ENCODE measurements at regions not wholly inside any gene's neighbourhood (a gene's known extent, or its start where the extent isn't known, plus 50 kb on each side); places are given as distances from the start of the nearest gene placed in this dataset.

- no peak overlapping the region for H3K27ac ChIP-seq (replicated peaks in 1 of 4)
- WGBS, result 34% methylated on average over 2 of the region's 2 CpGs
- intact Hi-C loops (cut with DNase I), result no loop called here
- no peak overlapping the region for H3K4me3 ChIP-seq
- DNase-seq (ENCODE audit: extremely low spot score), result no peak
- H3K27me3 ChIP-seq, result no peaks in the 10 kb centered on the region
- TF ChIP-seq POLR2AphosphoS5 (IDR thresholded peaks at IDR 0.05), result no peak
- no peak for TF ChIP-seq POLR2A (IDR thresholded peaks at IDR 0.05; ENCODE audit: low read depth)
- no peaks in the 10 kb centered on the region for H3K9me3 ChIP-seq
- peaks cover 0 to 12% (median 9%) of the 10 kb centered on the region in 4 donors for H3K4me1 ChIP-seq
- no peaks in the 10 kb centered on the region for H3K36me3 ChIP-seq
These were observed 1347.0 kb upstream of the ADGRL2 start for GRCh38 chr1:80453775-80454174.

DNA sequence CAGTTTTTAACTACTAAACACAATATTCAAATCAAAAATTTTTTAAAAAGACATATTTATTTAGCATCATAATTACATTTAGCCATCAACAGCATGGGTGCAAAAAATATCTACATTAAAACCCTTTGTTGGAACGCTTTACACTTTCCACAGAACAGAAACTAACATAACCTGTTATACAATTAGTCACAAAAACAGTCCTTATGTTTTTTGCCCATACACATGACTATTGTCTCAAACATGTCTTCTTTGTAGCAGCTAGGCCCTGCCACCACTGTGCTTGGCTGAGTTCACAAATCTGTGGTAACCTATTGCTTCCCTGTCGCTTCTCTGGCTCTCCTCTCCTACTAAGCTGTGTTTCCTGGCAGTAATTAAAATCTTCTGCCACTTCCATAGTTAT lies 1350.0 kb upstream of the ADGRL2 start:
- WGBS, result 79% methylated on average over 2 of the region's 2 CpGs
- no peak overlapping the region for H3K27ac ChIP-seq (replicated peaks in 1 of 4)
- no peaks in the 10 kb centered on the region for H3K9me3 ChIP-seq
- H3K36me3 ChIP-seq, result no peaks in the 10 kb centered on the region
- intact Hi-C loops (cut with DNase I), result no loop called here
- H3K4me3 ChIP-seq, result no peak overlapping the region
- no peak for DNase-seq (ENCODE audit: extremely low spot score)
- H3K4me1 ChIP-seq, result peaks cover 0 to 19% (median 11%) of the 10 kb centered on the region in 4 donors
- no peaks in the 10 kb centered on the region for H3K27me3 ChIP-seq
- TF ChIP-seq, protein P1, sequence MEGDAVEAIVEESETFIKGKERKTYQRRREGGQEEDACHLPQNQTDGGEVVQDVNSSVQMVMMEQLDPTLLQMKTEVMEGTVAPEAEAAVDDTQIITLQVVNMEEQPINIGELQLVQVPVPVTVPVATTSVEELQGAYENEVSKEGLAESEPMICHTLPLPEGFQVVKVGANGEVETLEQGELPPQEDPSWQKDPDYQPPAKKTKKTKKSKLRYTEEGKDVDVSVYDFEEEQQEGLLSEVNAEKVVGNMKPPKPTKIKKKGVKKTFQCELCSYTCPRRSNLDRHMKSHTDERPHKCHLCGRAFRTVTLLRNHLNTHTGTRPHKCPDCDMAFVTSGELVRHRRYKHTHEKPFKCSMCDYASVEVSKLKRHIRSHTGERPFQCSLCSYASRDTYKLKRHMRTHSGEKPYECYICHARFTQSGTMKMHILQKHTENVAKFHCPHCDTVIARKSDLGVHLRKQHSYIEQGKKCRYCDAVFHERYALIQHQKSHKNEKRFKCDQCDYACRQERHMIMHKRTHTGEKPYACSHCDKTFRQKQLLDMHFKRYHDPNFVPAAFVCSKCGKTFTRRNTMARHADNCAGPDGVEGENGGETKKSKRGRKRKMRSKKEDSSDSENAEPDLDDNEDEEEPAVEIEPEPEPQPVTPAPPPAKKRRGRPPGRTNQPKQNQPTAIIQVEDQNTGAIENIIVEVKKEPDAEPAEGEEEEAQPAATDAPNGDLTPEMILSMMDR (IDR thresholded peaks at IDR 0.05), result no peak
- TF ChIP-seq POLR2A (IDR thresholded peaks at IDR 0.05; ENCODE audit: low read depth) (no peak), EP300 (IDR thresholded peaks at IDR 0.05) (no peak), POLR2AphosphoS5 (IDR thresholded peaks at IDR 0.05) (no peak)

DNA sequence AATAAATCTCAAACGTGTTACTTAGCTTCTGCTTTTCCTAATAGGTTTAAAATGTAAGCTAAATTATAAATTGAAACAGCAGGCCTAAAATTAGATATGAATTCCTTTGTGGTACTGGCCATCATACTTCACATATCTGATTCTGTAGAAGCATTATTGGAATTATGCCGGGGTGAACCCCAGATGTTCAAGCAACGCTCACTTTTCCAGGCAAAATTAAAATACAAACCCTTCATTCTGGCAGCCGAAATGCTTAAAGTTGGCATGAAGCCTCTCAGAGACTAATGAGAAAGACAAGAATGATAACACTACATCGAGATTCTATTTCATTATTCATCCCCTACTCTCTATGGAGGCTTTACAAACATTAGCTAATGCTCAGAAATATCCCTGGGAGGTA lies 1352.7 kb upstream of the ADGRL2 start:
- WGBS, result 26% methylated on average over 5 of the region's 5 CpGs
- TF ChIP-seq, protein P1 (IDR thresholded peaks at IDR 0.05), result no peak
- TF ChIP-seq POLR2A (IDR thresholded peaks at IDR 0.05; ENCODE audit: low read depth) (no peak), POLR2AphosphoS5 (IDR thresholded peaks at IDR 0.05) (no peak), EP300 (IDR thresholded peaks at IDR 0.05) (no peak)
- Histone ChIP-seq H3K27me3 (no peaks in the 10 kb centered on the region), H3K36me3 (no peaks in the 10 kb centered on the region), H3K4me1 (peaks cover 0 to 14% (median 11%) of the 10 kb centered on the region in 4 donors), H3K4me3 (no peak overlapping the region), H3K9me3 (no peaks in the 10 kb centered on the region), H3K27ac (replicated peaks in 1 of 4) (no peak overlapping the region)
- no peak for DNase-seq (ENCODE audit: extremely low spot score)
- intact Hi-C loops (cut with DNase I), result no loop called here

- intact Hi-C loops (cut with DNase I), result no loop called here
- no peak overlapping the region for H3K4me3 ChIP-seq
- no peaks in the 10 kb centered on the region for H3K9me3 ChIP-seq
- no peak overlapping the region for H3K27ac ChIP-seq (replicated peaks in 1 of 4)
- WGBS, result 97% methylated on average over 1 of the region's 1 CpG
- peaks cover 0 to 14% (median 11%) of the 10 kb centered on the region in 4 donors for H3K4me1 ChIP-seq
- H3K27me3 ChIP-seq, result no peaks in the 10 kb centered on the region
- H3K36me3 ChIP-seq, result no peaks in the 10 kb centered on the region
- DNase-seq (ENCODE audit: extremely low spot score), result no peak
- no peak for TF ChIP-seq EP300 (IDR thresholded peaks at IDR 0.05)
- TF ChIP-seq POLR2AphosphoS5 (IDR thresholded peaks at IDR 0.05), result no peak
- TF ChIP-seq, protein P1 (IDR thresholded peaks at IDR 0.05), result no peak
- TF ChIP-seq POLR2A (IDR thresholded peaks at IDR 0.05; ENCODE audit: low read depth), result no peak
These were observed 1353.2 kb upstream of the ADGRL2 start for GRCh38 chr1:80447526-80447925.

GRCh38 chr1:80445033-80445432 lies 1355.7 kb upstream of the ADGRL2 start:
- TF ChIP-seq POLR2AphosphoS5 (IDR thresholded peaks at IDR 0.05) (no peak), EP300 (IDR thresholded peaks at IDR 0.05) (no peak), POLR2A (IDR thresholded peaks at IDR 0.05; ENCODE audit: low read depth) (no peak)
- TF ChIP-seq, protein P1 (IDR thresholded peaks at IDR 0.05), result no peak
- Histone ChIP-seq H3K36me3 (no peaks in the 10 kb centered on the region), H3K4me3 (no peak overlapping the region), H3K9me3 (no peaks in the 10 kb centered on the region), H3K27ac (replicated peaks in 1 of 4) (no peak overlapping the region), H3K4me1 (peaks cover 0 to 14% (median 11%) of the 10 kb centered on the region in 4 donors), H3K27me3 (no peaks in the 10 kb centered on the region)
- no peak for DNase-seq (ENCODE audit: extremely low spot score)
- WGBS, result 69% methylated on average over 4 of the region's 4 CpGs
- intact Hi-C loops (cut with DNase I), result no loop called here
